SKM-1 treated with dmso at 0.1 percent for 144 hours (cell line): ENCODE measurements at regions not wholly inside any gene's neighbourhood (a gene's known extent, or its start where the extent isn't known, plus 50 kb on each side); places are given as distances from the start of the nearest gene placed in this dataset.
"Not testable (repeated sequence)": the region's sequence is repeated elsewhere in the genome, so short reads cannot be mapped to it uniquely, and the experiment has no call there.

Experiments
- DNase-seq: peaks from one replicate; lab custom pipeline; 2025; ENCODE audit not compliant: unreplicated experiment; lab: John Stamatoyannopoulos, UW

- DNase-seq: no peak
Measured at GRCh38 chr12:89072294-89073026, 279.8 kb downstream of the DUSP6 start.

GRCh38 chr12:89070603-89071002 is 281.7 kb downstream of the DUSP6 start:
- DNase-seq: no peak

DNA sequence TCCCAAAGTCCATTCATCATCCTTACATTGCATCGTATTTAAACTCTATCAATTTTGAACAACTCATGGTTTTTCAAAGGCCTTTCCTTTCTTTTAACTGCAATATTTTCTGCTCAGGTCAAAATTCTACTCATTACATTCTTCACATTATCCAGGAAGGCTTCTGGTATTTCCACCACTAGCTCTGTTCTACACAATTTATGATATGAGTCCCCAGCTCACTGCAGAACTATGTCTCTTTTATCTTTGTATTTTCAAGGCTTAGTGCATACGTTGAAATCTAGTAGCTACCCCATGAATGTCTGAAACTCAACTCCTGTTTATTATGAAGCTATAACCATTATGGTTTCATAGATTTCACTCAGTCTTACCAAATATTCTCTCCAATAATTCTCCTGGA is 282.9 kb downstream of the DUSP6 start:
- DNase-seq: no peak

DNA sequence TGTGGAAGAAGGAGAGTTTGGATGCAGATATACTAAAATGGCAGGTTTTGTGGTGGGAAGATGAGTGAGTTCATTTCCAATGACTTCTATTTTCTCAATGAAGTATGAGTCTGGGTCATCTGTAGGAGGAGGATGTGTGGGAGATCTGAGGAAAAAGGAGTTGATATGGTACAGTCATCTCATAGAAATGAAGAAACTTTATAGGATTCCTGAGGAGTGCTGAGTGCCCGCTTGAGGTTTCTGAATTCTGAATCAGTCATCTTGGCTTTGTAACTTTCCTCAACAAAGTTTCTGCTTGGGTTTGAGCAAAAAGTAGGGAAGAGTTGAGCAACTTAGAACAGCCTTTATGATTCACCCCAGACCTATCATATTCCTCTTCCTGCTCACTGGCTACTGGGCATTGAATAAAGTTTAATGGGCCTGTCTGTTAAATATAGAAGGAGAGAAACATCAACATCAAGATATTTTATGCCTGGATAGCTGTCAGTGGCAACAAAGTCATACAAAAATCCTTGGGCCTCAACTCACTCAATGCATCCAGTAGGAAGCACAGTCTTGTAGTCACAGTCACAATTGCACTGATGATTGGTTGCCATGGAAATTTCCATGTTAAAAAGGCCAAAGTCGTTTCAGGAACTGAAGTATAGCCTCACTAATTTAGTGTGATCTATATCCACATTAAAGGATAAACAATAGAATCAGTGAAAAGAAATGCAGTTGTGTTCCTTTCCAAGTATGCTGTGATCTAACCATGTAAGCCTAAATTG is 284.7 kb downstream of the DUSP6 start:
- DNase-seq: no peak

GRCh38 chr12:89064780-89065179 is 287.5 kb downstream of the DUSP6 start:
- no peak for DNase-seq

GRCh38 chr12:89064151-89064550 is 288.1 kb downstream of the DUSP6 start:
- no peak for DNase-seq

- DNase-seq: no peak
Measured at GRCh38 chr12:89062996-89063395, 289.3 kb downstream of the DUSP6 start.

GRCh38 chr12:89059721-89060541 is 292.4 kb downstream of the DUSP6 start:
- DNase-seq: no peak

GRCh38 chr12:89059056-89059455 is 293.2 kb downstream of the DUSP6 start:
- no peak for DNase-seq

DNA sequence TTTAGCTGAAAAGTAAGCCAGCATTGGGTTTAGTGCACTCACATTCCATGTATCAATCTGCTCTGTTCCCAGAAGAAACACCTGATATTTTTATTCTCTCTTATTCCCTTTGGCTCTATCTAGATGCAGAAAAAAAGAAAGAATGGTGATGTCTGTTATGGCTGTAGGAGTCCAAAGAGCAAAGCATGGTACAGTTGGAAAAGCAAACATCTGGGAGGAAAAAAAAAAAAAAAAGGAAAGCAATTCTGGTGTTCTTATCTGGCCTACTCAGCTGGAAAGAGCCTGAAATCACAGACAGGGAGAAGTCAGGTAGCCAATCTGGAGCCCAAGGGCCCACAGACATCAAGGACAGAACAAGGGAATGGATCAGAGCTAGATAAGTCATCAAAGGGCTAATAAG is 293.9 kb downstream of the DUSP6 start:
- no peak for DNase-seq

- DNase-seq: not testable (repeated sequence)
Measured at GRCh38 chr12:89053817-89054216, 298.5 kb downstream of the DUSP6 start.

DNA sequence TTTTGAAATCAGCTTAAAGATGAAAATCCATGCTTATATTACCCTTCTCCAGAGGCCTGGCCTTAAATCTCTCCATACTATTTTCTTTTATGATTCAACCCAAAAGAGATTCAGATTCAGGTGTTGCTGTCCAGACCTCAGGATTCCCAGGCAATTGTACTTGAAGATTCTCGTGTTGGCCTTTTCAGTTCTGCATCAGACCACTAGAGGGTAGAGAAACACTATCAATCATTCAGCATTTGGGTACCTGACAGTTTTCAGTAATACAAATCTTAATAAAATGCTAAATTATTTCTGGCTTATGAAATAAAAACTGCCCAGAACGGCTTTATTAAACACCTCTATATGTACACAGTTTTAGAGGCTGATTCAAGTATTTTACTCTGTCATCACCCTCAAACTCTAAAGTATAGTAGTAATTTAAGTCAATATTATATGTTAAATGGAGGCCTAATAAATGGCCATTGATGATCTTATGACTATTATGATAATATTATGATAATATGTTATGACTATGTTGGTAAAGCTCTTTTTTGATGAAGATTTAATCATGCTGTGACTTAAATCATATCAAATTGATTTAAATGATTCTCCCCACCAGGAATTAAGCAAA is 301.1 kb downstream of the DUSP6 start:
- DNase-seq: peak; percentile 8

DNA sequence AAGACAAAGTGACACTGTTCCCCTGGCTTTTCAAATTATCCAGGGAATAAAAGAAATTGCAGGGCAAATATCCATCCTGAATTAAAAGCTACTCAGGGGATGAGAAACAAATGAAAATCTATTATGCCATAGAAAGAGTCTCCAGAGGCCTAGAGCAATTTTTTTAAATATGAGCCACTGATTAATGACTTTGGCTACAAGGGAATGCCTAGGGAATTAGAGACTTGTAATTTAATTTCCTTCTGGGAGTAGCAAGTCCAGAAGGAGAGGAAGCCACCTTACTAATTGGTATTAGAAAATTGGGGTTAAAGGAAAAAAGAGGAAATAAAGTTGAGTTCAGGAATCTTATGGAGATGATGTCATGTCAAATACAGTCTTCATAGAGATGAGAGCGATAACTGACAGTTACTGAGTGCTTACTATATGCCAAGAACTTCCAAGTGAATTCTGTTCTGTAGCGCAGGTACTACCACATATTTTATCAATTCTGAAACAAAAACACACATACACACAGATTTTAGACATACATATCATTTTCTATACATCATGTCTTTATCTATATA is 304.4 kb downstream of the DUSP6 start:
- DNase-seq: no peak

GRCh38 chr12:89041078-89041477 is 311.2 kb downstream of the DUSP6 start:
- no peak for DNase-seq

DNA sequence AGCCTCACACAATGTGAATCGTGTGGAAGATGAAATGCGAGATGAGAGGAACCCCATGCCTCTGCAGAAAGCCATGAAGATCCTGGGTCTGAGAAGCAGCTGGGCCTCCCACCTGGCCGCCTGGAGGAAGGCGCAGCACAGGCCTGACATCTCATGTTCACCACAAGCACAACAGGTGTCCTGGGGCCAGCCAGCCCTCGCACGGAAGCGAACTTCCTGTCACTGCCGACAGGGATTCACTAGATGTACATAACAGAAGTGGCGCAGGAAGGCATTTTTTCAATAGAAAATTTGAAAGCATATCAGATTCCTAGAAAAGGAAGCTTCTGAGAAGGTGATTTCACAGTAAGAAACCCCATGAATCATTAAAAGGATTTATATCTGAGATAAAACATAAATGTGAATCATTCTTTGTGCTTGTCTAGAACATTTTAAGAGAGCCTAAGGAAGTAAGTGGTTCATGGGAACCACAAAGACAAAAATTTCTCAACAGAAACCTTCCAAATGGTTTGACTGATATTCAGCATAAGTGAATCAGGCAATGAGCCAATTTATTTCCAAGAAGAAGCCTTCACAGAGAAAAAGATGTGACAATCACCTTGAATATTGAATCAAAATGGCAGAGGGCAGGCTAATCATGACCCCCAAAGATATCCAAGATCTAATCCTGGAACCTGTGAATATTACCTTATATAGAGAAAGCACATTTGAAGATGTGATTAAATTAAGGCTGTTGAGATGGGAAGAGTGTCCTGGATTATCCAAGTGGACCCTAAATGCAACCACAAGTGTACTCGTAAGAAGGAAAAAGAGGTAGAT is 311.9 kb downstream of the DUSP6 start:
- DNase-seq: no peak

GRCh38 chr12:89038831-89039512 is 313.3 kb downstream of the DUSP6 start:
- DNase-seq: no peak

- DNase-seq: no peak
Measured at GRCh38 chr12:89033062-89033461, 319.2 kb downstream of the DUSP6 start.

DNA sequence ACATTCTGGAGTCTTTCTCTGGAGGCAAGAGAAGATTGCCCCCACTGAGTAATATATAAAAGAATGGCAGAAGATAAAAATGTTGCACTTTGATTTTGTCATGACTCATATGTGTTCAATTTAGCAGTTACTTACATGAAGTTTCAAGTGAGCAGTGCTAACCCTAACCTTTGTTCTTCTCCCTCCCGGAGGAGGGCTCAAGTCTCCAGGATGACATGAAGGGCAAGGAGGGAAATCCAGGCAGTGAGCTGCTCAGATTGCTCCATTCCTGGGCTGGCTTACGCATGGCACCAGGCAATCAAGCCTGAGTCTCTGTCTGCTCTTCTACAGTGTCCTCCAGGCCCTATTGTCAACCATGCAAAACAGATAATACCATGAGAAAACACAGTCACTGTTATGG is 322.3 kb downstream of the DUSP6 start:
- DNase-seq: no peak

DNA sequence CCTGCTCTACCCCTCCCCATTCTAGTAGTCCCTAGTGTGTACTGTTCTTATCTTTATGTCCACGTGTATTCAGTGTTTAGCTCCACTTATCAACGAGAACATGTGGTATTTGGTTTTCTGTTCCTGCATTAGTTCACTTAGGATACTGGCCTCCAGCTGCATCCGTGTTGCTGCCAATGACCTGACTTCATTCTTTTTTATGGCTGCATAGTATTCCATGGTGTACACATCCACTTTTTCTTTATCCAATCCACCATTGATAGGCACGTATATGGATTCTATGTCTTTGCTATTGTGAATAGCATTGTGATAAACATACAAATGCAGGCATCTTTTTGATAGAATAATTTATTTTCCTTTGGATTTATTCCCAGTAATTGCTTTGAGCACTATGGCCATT is 327.7 kb downstream of the DUSP6 start:
- no peak for DNase-seq

- no peak for DNase-seq
Measured at GRCh38 chr12:89023936-89024335, 328.4 kb downstream of the DUSP6 start.
